ENCODE measurements at regions not wholly inside any gene's neighbourhood (a gene's known extent, or its start where the extent isn't known, plus 50 kb on each side); places are given as distances from the start of the nearest gene placed in this dataset.

GRCh38 chr6:144474290-144474689 is 189.2 kb downstream of the UTRN start:
- Histone ChIP-seq H3K9me3 (no peaks in the 10 kb centered on the region), H3K27me3 (no peaks in the 10 kb centered on the region), H3K4me3 (no peak overlapping the region), H3K27ac (no peak overlapping the region), H3K4me1 (peaks cover 0 to 17% (median 5%) of the 10 kb centered on the region in 4 donors), H3K36me3 (peaks cover 3 to 51% (median 16%) of the 10 kb centered on the region in 4 donors)
- TF ChIP-seq EP300 (IDR thresholded peaks at IDR 0.05) (no peak), CTCF (IDR thresholded peaks at IDR 0.05) (no peak), POLR2AphosphoS5 (IDR thresholded peaks at IDR 0.05) (no peak), POLR2A (IDR thresholded peaks at IDR 0.05) (no peak)
- no peak for DNase-seq
- 70 to 77% methylated on average over 1 of the region's 1 CpG for WGBS, 2 donors
- ATAC-seq (ENCODE audit: low FRiP score in 2 of 2): no peak

GRCh38 chr6:144474904-144475303 is 189.8 kb downstream of the UTRN start:
- DNase-seq (no peak), ATAC-seq (ENCODE audit: low FRiP score in 2 of 2) (no peak)
- Histone ChIP-seq H3K4me1 (peaks cover 0 to 17% (median 5%) of the 10 kb centered on the region in 4 donors), H3K27me3 (no peaks in the 10 kb centered on the region), H3K27ac (no peak overlapping the region), H3K4me3 (no peak overlapping the region), H3K36me3 (peaks cover 6 to 54% (median 16%) of the 10 kb centered on the region in 4 donors), H3K9me3 (no peaks in the 10 kb centered on the region)
- TF ChIP-seq POLR2AphosphoS5 (IDR thresholded peaks at IDR 0.05) (no peak), POLR2A (IDR thresholded peaks at IDR 0.05) (no peak), EP300 (IDR thresholded peaks at IDR 0.05) (no peak), CTCF (IDR thresholded peaks at IDR 0.05) (no peak)

GRCh38 chr6:144475411-144475810 is 190.3 kb downstream of the UTRN start:
- H3K4me1 ChIP-seq: peaks cover 0 to 17% (median 5%) of the 10 kb centered on the region in 4 donors
- no peaks in the 10 kb centered on the region for H3K27me3 ChIP-seq
- no peak overlapping the region for H3K4me3 ChIP-seq
- no peaks in the 10 kb centered on the region for H3K9me3 ChIP-seq
- ATAC-seq (ENCODE audit: low FRiP score in 2 of 2) (no peak), DNase-seq (no peak)
- no peak overlapping the region for H3K27ac ChIP-seq
- no peak for TF ChIP-seq POLR2A (IDR thresholded peaks at IDR 0.05)
- no peak for TF ChIP-seq EP300 (IDR thresholded peaks at IDR 0.05)
- no peak for TF ChIP-seq CTCF (IDR thresholded peaks at IDR 0.05)
- TF ChIP-seq POLR2AphosphoS5 (IDR thresholded peaks at IDR 0.05): no peak
- peaks cover 9 to 56% (median 16%) of the 10 kb centered on the region in 4 donors for H3K36me3 ChIP-seq

DNA sequence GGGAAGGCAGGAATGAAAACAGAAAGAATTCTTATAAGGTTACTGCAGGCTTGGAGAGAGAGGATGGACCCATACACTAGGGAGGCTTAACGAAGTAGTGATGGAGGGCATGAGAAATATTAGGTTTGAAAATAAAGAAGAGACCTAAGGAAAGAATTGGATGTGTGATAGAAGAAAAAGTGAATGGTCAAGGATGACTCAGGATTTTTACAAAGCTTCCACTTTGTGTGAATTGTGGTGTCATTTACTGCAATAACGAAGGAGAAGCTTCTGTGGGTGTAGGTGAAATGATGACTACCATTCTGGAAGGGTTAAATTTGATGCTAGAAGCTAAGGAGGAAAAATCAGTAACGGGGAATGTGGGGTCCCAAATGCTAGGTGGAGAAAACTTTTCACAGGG is 191.2 kb downstream of the UTRN start:
- TF ChIP-seq EP300 (IDR thresholded peaks at IDR 0.05) (no peak), POLR2AphosphoS5 (IDR thresholded peaks at IDR 0.05) (no peak), CTCF (IDR thresholded peaks at IDR 0.05) (no peak), POLR2A (IDR thresholded peaks at IDR 0.05) (no peak)
- H3K4me3 ChIP-seq: no peak overlapping the region
- no peaks in the 10 kb centered on the region for H3K27me3 ChIP-seq
- no peak overlapping the region for H3K27ac ChIP-seq
- ATAC-seq (ENCODE audit: low FRiP score in 2 of 2): no peak
- whole genome bisulfite sequencing, 2 donors: 89 to 92% methylated on average over 3 of the region's 3 CpGs
- peaks cover 8 to 65% (median 16%) of the 10 kb centered on the region in 4 donors for H3K36me3 ChIP-seq
- H3K4me1 ChIP-seq: peaks cover 0 to 17% (median 5%) of the 10 kb centered on the region in 4 donors
- DNase-seq: no peak
- H3K9me3 ChIP-seq: no peaks in the 10 kb centered on the region

DNA sequence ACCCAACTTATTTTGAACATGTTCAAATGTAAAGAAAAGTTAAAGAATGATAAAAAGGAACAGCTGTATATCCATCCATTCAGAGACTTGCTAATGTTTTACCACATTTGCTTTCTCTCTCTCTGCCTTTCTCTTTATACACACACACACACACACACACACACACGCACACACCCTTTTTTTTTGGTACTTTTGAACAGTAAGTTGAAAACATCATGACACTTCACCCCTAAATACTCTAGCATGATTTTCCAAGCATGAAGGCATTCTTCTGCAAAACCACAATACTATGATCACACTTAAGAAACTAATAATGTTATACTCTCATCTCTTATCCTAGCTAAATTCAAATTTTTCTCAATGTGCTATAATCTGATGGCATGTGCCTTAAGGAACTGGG is 192.3 kb downstream of the UTRN start:
- no peak overlapping the region for H3K27ac ChIP-seq
- no peaks in the 10 kb centered on the region for H3K27me3 ChIP-seq
- H3K9me3 ChIP-seq: no peaks in the 10 kb centered on the region
- 95 to 100% methylated on average over 1 of the region's 1 CpG for WGBS, 2 donors
- ATAC-seq (ENCODE audit: low FRiP score in 2 of 2) (no peak), DNase-seq (no peak)
- no peak overlapping the region for H3K4me3 ChIP-seq
- peaks cover 8 to 56% (median 11%) of the 10 kb centered on the region in 4 donors for H3K36me3 ChIP-seq
- peaks cover 0 to 24% (median 6%) of the 10 kb centered on the region in 4 donors for H3K4me1 ChIP-seq
- no peak for TF ChIP-seq EP300 (IDR thresholded peaks at IDR 0.05)
- TF ChIP-seq POLR2AphosphoS5 (IDR thresholded peaks at IDR 0.05): no peak
- TF ChIP-seq POLR2A (IDR thresholded peaks at IDR 0.05): no peak
- no peak for TF ChIP-seq CTCF (IDR thresholded peaks at IDR 0.05)

Measured in upper lobe of left lung (tissue), 6 donors.